Stomach (tissue), 8 donors: ENCODE measurements at regions not wholly inside any gene's neighbourhood (a gene's known extent, or its start where the extent isn't known, plus 50 kb on each side); places are given as distances from the start of the nearest gene placed in this dataset.

Experiments
- DNase-seq, 2 donors: peaks; one replicate each; pipeline versions ENCODE4 v3.0.0 to v3.0.0-alpha.2; 2013 to 2019
- H3K27ac ChIP-seq, 5 donors: fragments of 200-600 bp in 4 of 5; sonication (generic) in 4 of 5; one replicate each; pipeline ENCODE4 v1.5.1; 2013 to 2019; ENCODE audit warnings: mild to moderate bottlenecking in 1 of 5, moderate library complexity in 1 of 5
- H3K27me3 ChIP-seq, 3 donors: fragments of 200-600 bp; sonication (generic); one replicate each; pipeline ENCODE4 v1.5.1; 2017 to 2019; ENCODE audit warnings: mixed run types in 1 of 3
- H3K36me3 ChIP-seq, 4 donors: fragments of 200-600 bp; sonication (generic); 1 replicate in 3 of 4; 2 replicates in 1 of 4; pipeline ENCODE4 v1.5.1; 2016 to 2019
- H3K4me1 ChIP-seq, 4 donors: fragments of 200-600 bp; sonication (generic); one replicate each; pipeline ENCODE4 v1.5.1; 2016 to 2019
- H3K4me3 ChIP-seq, 4 donors: fragments of 200-600 bp; sonication (generic) in 3 of 4; one replicate each; pipeline ENCODE4 v1.5.1; 2016 to 2019; ENCODE audit warnings: mild to moderate bottlenecking in 1 of 4
- H3K9me3 ChIP-seq, 4 donors: fragments of 200-600 bp; sonication (generic); one replicate each; pipeline ENCODE4 v1.5.1; 2016 to 2019
- EP300 ChIP-seq: sonication (generic); formaldehyde crosslinking; IDR thresholded peaks from one replicate; pipeline ENCODE4 v1.6.1; 2017; ENCODE audit warnings: antibody characterized with exemption
- POLR2A ChIP-seq, 4 donors: fragments of 450-650 bp; IDR thresholded peaks; one replicate each; pipeline ENCODE4 v1.6.1; 2016; ENCODE audit warnings: antibody characterized with exemption in 4 of 4, control low read depth in 2 of 4, mild to moderate bottlenecking in 1 of 4, moderate library complexity in 1 of 4
- POLR2AphosphoS5 ChIP-seq, 3 donors: sonication (generic); formaldehyde crosslinking; IDR thresholded peaks; one replicate each; pipeline ENCODE4 v1.6.1; 2016; ENCODE audit warnings: antibody characterized with exemption in 3 of 3
- WGBS, 5 donors: extraction: QIAGEN DNeasy Blood & Tissue Kit in 3 of 5; methylation state at CpG; one replicate each; pipeline versions ENCODE4 v1.1.5 to v1.1.7; 2013 to 2018; 5-methylcytosine and 5-hydroxymethylcytosine counted together
- intact Hi-C: fragments of 100-400 bp; cut with DNase I; formaldehyde crosslinking; loops from one replicate; pipeline ENCODE4 v1.15.1; 2023; ENCODE audit warnings: low total_unique reads
- TF ChIP-seq, protein P1 (sequence below), 7 experiments: fragments of 450-650 bp in 4 of 7; fragments of 200-600 bp in 3 of 7; sonication (generic) in 3 of 7; IDR thresholded peaks; one replicate each; pipeline ENCODE4 v1.5.1; 2016 to 2019; ENCODE audit warnings: antibody characterized with exemption in 7 of 7, control low read depth in 2 of 7, mild to moderate bottlenecking in 1 of 7
- donor health status: healthy with polysubstance abuse.
- donor health status: Bipolar disorder and iron deficiency.
- donor health status: healthy.

DNA sequence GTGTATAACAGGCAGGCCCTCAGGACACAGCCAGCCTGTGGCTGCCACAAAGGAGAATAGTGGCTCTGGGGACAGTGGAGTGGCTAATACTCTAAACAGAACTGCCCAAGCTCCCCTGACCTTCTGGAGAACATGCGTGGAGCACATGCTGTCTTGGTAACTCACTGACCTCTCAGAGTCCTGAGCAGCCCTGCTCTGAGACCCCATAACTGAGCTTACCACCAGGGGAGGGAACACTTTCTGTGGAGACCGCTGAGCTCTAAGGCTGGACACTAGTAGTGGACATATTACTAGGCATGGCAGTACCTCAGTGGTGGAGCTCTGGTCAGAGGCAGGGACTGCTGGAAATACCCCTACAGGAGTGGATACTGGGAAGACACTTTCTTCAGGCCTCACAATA lies 60.2 kb upstream of the SPTLC1 start:
- Histone ChIP-seq H3K9me3 (peaks cover 0 to 13% (median 7%) of the 10 kb centered on the region in 4 donors), H3K27me3 (no peaks in the 10 kb centered on the region), H3K4me1 (peaks cover 0 to 7% (median 0%) of the 10 kb centered on the region in 4 donors), H3K27ac (no peak overlapping the region), H3K4me3 (no peak overlapping the region), H3K36me3 (no peaks in the 10 kb centered on the region)
- 75 to 91% (median 79%) methylated on average over 2 of the region's 2 CpGs for WGBS, 5 donors
- DNase-seq = no peak
- TF ChIP-seq POLR2AphosphoS5 (IDR thresholded peaks at IDR 0.05) = no peak
- intact Hi-C loops = no loop called here

DNA sequence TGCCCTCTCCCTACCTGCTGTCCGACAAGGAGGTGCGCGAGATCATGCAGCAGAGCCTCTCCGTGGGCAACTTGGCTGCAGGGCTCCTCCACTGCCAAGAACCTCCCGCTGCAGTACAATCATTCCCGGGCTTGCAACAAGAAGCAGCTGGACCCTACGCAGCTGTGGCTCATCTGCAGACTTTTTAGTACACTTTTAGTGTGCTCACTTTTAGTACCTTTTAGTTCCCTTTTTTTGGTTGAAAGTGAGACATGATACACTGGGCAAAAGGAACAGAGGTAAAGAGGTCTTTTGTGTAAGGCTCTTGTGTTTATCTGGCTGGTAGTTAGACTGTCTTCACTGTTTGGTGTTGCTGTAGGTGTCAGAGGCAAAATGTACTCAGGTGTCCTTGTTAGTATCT lies 58.1 kb upstream of the SPTLC1 start:
- peaks cover 0 to 13% (median 7%) of the 10 kb centered on the region in 4 donors for H3K9me3 ChIP-seq
- intact Hi-C loops = no loop called here
- TF ChIP-seq POLR2AphosphoS5 (IDR thresholded peaks at IDR 0.05) (no peak), POLR2A (IDR thresholded peaks at IDR 0.05) (no peak), EP300 (no peak)
- TF ChIP-seq, protein P1, sequence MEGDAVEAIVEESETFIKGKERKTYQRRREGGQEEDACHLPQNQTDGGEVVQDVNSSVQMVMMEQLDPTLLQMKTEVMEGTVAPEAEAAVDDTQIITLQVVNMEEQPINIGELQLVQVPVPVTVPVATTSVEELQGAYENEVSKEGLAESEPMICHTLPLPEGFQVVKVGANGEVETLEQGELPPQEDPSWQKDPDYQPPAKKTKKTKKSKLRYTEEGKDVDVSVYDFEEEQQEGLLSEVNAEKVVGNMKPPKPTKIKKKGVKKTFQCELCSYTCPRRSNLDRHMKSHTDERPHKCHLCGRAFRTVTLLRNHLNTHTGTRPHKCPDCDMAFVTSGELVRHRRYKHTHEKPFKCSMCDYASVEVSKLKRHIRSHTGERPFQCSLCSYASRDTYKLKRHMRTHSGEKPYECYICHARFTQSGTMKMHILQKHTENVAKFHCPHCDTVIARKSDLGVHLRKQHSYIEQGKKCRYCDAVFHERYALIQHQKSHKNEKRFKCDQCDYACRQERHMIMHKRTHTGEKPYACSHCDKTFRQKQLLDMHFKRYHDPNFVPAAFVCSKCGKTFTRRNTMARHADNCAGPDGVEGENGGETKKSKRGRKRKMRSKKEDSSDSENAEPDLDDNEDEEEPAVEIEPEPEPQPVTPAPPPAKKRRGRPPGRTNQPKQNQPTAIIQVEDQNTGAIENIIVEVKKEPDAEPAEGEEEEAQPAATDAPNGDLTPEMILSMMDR (IDR thresholded peaks at IDR 0.05) = no peak
- no peaks in the 10 kb centered on the region for H3K27me3 ChIP-seq
- H3K36me3 ChIP-seq = no peaks in the 10 kb centered on the region
- 90 to 97% (median 93%) methylated on average over 3 to 7 of the region's 7 CpGs for WGBS, 5 donors
- no peak overlapping the region for H3K27ac ChIP-seq
- no peak for DNase-seq
- H3K4me3 ChIP-seq = no peak overlapping the region
- H3K4me1 ChIP-seq = peaks cover 0 to 7% (median 0%) of the 10 kb centered on the region in 4 donors

DNA sequence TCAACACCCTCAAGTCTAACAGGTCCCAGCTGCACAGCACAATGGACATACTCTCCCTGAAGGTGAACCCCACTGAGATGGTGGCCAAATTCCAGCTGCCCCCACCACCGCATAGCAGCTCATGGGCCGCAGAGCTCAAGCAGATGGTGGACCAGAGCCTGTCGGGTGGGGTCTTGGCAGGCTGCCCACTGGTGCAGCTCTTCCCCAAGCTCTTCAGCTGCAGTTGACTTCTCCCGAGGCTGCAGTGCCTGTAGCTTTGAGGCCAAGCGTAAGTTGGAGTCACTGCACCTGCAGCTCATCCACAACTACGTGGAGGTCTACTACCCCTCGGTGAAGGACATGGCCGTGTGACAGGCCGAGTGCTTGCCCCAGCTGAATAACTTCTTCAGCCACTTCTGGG lies 56.6 kb upstream of the SPTLC1 start:
- DNase-seq = no peak
- H3K27ac ChIP-seq = no peak overlapping the region
- intact Hi-C loops = no loop called here
- H3K4me1 ChIP-seq = peaks cover 0 to 7% (median 0%) of the 10 kb centered on the region in 4 donors
- H3K36me3 ChIP-seq = no peaks in the 10 kb centered on the region
- no peaks in the 10 kb centered on the region for H3K27me3 ChIP-seq
- 60 to 83% (median 81%) methylated on average over 1 to 9 of the region's 9 CpGs for WGBS, 5 donors
- TF ChIP-seq EP300 (no peak), POLR2A (IDR thresholded peaks at IDR 0.05) (no peak)
- H3K9me3 ChIP-seq = peaks cover 0 to 13% (median 7%) of the 10 kb centered on the region in 4 donors
- no peak overlapping the region for H3K4me3 ChIP-seq

DNA sequence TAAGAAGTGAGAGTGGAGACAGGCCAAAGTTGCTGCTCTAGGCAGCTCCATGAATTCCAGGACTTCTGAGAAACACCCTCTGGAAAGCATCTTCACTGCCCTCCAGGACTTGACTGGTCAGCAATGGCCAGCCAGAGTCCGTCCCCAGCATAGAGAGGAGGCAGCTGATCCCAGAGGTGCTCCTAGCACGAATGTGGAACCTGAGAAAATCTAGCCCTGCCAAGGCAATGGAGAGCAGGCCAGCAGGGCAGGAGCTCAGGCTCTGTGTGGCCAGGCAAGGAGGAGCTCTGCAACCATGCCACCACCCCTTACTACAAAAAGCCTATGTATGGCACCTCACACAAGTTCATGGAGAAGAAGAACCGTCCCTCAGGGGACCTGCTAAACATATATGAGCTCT lies 56.1 kb upstream of the SPTLC1 start:
- Histone ChIP-seq H3K27me3 (no peaks in the 10 kb centered on the region), H3K9me3 (peaks cover 0 to 13% (median 7%) of the 10 kb centered on the region in 4 donors), H3K36me3 (no peaks in the 10 kb centered on the region), H3K4me1 (peaks cover 0 to 7% (median 0%) of the 10 kb centered on the region in 4 donors), H3K27ac (no peak overlapping the region), H3K4me3 (no peak overlapping the region)
- no peak for DNase-seq
- no peak for TF ChIP-seq POLR2AphosphoS5 (IDR thresholded peaks at IDR 0.05)
- no peak for TF ChIP-seq POLR2A (IDR thresholded peaks at IDR 0.05)
- TF ChIP-seq, protein P1 (IDR thresholded peaks at IDR 0.05) = no peak
- no peak for TF ChIP-seq EP300
- intact Hi-C loops = no loop called here
- WGBS, 5 donors = 76 to 95% (median 82%) methylated on average over 3 of the region's 3 CpGs

DNA sequence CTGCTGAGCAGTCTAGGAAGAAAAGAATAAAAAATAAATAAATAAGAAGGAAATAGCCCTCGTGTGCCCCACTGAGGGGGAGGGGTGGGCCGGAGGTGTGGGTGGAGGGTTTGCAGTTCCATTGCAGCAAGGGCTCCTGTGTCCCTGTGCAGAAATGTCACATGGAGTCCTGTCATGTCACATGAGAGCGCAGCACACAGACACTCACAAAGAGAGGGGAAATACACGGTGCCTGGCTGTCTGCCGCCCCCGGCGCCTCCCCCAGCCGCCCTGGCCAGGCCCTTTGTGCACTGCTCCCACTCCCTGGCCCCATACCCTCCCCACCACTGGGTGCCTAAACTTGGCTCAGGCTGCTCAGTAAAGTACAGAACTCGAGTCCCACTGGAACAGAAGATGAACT lies 55.6 kb upstream of the SPTLC1 start:
- TF ChIP-seq POLR2AphosphoS5 (IDR thresholded peaks at IDR 0.05) (no peak), POLR2A (IDR thresholded peaks at IDR 0.05) (no peak), EP300 (no peak)
- TF ChIP-seq, protein P1 (IDR thresholded peaks at IDR 0.05) = no peak
- intact Hi-C loops = no loop called here
- H3K4me1 ChIP-seq = peaks cover 0 to 7% (median 0%) of the 10 kb centered on the region in 4 donors
- no peak for DNase-seq
- no peaks in the 10 kb centered on the region for H3K36me3 ChIP-seq
- H3K4me3 ChIP-seq = no peak overlapping the region
- H3K9me3 ChIP-seq = peaks cover 0 to 13% (median 7%) of the 10 kb centered on the region in 4 donors
- H3K27ac ChIP-seq = no peak overlapping the region
- H3K27me3 ChIP-seq = no peaks in the 10 kb centered on the region
- 39 to 61% (median 52%) methylated on average over 9 of the region's 9 CpGs for WGBS, 5 donors
